ENCODE measurements at regions not wholly inside any gene's neighbourhood (a gene's known extent, or its start where the extent isn't known, plus 50 kb on each side); places are given as distances from the start of the nearest gene placed in this dataset.

DNA sequence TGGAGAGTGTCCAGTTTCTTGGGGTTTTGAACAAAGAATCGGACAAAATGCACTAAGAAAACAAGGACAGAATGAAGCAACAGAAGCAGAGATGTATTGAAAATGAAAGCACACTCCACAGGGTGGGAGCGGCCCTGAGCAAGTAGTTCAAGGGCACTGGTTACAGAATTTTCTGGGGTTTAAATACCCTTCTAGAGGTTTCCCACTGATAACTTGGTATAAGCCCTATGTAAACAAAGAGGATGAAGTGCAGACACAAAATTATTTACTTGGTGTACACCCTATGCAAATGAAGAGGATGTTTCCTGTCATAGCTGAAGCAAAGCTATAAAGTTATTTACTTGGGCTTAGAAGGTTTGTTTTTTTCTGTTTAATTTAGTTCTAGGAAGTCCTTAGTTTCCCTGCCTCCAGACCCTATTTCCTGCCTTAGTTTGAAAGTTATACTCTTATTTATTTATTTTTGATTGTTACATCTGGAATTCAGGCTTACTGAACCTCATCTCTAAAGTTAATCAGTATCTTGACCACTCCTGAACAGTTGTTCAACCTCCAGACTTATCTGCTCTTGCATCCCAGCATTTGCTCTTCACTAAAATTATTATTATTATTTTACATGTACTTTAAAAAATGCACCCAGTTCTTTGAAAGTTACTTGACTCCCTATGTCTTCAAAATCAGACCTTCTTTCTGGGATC, 193.5 kb downstream of the SPP2 start:
- no peak for DNase-seq

DNA sequence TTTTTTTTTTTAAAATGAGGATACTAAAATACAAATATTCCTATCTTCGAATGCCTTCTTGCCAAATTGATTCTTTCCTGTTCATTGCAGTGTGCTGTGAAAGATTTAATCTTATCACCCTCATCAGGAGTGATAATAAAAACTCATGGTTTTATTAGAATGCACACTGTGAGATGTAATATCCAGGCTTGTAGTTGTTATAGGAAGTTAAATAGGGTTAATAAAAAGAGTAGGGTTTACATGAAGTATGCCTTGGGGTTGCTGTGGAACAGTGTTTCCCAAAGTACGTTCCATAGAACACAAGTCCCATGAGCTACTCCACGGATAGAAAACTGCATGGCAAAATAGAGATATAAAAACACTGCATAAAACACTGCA, 191.9 kb downstream of the SPP2 start:
- no peak for DNase-seq

DNA sequence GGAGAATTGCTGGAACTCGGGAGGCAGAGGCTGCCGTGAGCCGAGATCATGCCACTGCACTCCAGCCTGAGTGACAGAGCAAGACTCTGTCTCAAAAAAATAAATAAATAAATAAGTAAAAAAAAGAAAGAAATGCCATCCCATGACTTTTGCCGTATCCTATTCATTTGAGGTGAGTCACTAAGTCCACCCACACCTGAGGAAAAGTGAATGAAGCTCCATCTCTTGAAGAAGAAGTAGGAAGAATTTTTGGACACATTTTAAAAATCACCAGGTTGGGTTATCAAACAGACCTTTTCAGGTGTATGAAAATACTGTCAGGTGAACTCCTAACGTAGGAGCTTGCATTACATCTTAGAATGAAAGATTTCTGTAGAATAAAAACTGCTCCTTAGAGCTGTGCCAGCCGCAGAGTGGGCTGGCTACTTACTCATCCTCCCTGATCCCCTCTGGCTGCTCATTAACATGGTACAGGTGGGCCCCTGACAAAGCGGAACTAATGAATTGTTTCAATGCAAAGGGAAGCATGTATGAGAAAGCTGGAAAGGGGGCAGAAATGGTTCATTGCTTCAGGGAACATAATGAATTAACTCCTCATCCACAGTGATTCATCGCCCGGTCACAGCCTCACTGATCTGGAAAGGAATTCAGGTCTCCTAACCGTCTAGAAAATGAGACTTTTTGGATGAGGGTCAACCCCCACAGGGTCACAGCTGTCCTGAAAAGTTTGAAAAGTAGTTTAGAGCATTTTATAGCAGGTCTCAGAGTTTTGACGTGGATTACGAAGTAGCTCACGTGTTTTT, 191.4 kb downstream of the SPP2 start:
- no peak for DNase-seq

DNA sequence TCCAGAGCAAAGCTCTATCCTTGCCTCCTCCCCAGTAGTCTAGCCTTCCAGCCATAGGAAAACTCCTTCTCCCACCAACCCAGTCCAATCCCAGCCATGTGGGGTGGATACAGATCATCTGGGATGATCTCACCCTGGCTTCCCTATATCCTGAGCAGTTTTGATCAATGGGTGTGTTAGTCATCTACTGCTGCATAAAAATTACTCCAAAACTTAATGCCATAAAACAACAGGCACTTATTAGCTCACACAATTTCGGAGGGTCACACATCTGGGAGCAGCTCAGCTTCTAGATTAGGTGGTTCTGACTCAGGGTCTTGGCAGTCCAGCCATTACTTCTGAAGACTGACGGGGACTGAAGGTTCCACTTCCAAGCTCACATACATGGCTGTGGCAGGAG, 190.4 kb downstream of the SPP2 start:
- no peak for DNase-seq

DNA sequence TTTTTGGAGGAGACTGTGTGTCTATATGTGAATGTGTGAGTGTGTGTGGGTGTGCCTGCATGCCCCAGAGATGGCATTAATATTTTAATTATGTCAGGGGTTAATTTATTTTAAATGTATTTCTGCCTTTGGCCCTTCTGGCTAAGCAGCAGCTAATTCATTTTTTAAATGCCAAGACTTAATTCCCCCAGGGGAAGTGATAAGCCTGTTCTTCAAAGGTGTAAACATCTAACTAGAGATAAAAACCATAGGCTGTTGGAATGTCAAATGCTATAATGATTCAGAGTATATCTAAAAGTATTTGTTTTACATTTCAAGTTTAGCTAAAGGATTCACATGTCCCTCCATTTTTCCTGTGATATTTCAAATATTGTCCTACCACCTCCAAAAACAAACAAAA, 184.7 kb downstream of the SPP2 start:
- DNase-seq = no peak

DNA sequence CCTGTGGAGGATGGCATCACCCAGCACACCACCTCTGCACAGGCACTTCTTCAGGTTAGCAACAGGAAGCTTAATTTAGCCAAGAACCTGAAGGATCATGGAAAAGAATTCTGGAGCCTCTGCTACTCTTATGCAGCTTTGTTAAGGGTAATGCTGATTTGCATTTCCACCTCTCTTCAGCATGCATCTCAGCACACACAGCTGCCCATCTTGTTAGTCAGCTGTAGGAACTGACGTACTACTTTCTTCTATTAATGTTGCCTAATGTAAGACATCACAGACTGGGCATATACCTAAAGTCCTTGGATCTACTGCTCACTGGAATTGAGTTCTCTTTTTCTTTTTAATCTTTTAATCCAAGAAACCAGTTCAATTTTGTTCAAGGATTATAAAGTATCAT, 181.0 kb downstream of the SPP2 start:
- no peak for DNase-seq

DNA sequence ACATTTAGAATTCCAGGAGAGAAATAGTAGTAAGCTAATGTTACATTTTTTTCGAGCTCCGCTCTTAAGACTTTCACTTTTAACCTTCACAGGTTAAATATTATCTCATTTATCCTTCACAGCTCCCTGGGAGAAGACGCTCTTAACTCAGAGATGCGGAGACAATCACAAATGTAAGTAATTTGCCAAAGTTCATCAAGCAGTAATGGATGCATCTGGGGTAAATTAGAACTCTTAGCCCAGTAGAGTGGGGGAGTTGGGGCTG, 168.5 kb downstream of the SPP2 start:
- DNase-seq = no peak

DNA sequence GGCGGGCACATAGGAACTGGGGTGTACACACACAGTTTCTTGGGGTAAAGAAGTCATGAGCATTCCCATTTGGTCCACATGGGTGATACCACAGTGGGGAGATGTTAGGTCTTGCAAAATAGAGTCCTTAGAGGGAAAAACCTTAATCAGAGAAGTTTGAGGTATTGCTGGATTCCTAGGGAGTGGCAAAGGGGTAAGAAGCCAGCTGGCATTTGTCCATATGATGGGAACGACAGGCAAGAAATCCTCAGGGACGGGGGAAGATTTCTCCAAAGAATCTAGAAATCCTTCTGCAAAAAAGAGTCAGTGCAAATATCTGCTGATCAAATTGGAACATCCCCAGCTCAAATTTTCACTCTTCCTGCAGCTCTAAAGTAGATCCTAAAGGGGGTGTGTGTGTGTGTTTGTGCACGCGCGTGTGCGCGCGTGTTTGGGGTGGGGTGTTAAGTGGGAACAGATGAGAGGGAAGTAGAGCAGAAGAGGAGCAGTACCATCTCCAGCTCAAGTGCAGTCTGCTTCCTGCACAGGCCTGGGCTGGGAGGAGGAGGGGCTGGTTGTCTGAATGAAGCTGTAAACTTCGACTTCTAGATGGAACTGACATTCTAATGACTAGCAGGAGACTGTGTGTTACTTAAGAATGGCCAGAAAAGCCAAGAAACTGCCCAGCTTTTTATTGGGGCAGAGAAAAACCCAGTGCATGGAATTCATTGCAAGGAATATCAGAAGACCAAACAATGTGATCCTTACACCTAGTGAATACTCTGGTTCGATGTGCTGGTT, 168.0 kb downstream of the SPP2 start:
- DNase-seq = no peak

DNA sequence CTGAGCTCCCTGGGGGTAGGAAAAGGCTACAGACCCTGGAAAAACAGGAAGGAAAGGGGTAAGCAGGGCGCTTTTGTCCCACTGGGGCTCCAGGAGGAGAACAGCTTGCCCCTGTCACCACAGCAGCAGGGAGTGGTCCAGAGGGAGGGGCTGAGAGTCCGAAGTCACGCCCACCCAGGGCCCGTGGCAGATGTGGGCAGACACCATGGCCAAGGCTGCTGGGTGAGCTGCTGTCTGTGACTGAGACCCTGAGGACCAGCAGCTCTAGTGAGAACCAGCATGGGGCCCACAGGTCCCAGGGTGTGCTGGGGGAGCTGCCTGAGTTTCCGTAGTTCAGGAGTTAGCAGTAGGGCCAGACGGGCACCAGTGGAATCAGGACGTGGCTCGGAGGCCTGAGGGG, 162.0 kb downstream of the SPP2 start:
- no peak for DNase-seq

DNA sequence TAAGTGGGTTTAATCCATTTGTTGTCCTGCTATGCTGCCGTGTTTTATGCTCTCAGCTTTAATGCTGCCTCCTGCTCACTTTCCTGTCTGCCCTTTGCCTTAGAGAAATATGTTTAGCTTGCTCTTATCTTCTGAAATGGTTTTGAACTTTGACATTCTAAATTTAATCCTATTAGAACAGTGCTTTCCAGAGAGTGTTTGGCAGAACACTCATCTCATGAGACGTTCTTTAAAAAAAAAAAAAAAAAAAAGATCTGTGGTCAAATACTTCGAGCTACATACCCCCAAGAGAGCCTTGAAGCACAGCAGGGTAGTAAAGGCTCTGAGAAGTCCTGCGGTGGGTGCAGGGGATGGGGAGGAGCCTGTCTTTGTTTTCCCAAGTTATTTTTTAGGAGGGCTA, 161.3 kb downstream of the SPP2 start:
- DNase-seq = no peak

DNA sequence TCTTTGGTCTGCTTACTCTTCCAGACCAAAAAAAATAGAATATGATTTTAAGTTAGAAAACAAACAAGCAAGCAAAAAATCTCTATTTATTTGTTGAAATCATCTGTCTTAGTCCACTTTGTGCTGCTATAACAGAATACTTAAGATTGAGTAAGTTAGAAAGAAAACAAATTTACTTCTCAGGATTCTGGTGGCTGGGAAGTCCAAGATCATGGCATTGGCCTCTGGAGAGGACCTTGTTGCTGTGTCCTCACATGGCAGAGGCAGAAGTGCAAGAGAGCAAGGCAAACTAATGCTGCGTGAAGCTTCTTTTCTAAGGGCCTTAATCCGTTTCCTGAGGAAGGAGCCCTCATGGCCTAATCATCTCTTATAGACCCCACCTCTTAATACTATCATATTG, 156.2 kb downstream of the SPP2 start:
- no peak for DNase-seq

DNA sequence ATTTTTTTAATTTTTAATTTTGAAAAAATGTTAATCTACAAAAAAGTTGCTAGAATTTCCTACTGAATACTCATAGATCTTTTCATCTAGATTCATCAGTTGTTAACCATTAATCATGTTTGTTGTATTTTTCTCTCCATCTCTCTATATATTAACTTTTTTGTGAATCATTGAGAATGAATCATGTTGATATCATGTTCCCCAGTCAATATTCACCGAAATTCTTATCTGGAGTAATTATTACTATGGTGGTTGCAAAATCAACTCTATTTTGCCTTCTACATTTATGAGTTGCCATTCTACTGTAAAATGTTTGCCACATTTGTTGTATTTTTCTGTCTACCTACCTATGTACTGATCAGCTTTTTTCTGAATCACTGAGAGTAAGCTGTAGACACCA, 154.0 kb downstream of the SPP2 start:
- no peak for DNase-seq

DNA sequence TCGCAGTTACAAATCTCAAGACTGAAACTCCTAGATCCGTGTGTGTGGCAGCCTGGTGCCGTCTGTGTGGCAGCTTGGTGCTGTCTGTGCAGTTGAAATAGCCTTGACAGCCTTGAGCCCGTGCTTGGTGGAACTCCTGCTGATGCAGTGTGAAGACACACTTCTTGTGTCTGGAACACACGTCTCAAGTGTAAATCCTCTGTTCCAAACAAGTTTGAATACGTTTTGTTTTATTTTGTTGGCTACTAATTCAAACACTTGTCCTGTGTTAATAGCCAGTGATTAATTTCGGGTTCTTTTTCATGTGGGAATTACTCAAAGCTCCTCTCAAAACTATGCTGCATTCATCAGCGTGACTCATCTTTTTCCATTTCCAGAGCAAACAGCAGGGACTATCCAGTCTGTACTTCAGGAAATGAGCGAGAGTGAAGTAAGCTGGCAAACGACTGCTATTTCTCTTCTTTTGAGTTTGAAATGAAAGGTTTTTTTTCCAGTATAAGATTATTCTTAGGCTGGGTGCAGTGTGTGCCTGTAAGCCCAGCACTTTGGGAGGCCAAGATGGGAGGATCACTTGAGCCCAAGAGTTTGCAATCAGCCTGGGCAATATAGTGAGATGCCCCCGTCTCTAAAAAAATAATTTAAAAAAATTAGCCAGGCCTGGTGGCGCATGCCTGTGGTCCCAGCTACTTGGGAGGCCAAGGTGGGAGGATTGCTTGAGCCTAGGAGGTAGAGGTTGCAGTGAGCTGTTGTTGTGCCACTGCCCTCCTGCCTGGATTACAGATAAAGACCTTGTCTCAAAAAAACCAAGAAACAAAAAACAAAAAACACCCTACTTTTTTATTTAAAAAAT, 152.9 kb downstream of the SPP2 start:
- no peak for DNase-seq

DNA sequence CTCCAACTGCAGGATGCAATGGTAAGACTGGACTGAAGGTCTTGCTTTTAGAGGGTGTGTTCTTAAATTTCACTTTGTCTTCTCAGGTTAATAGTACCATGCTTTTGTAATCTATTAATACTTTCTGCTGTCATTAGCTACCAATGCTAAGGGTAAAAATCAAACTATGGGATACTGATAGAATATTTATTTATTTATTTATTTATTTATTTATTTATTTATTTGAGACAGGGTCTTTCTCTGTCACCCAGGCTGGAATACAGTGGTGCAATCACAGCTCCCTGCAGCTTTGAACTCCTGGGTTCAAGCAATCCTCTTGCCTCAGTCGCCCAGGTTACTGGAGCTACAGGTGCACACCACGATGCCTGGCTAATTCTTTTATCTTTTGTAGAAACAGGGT, 152.1 kb downstream of the SPP2 start:
- DNase-seq = no peak

DNA sequence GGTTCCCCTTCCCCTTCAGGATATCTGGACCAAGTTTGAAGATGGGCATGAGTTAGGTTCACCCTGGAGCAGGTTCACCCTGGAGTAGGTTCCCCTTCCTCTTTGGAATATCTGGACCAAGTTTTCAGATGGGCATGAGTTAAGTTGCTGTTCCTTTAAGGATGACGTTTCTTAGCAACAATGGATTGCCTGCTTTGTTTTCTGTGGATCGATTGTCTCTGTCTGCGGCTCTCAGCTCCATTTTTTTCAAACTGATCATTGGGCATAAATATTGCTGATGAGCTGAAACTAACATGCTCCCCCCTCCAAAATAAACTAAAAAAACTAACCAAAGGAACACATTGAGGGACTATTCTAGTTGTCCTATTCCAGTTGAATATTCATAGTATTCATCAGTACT, 149.5 kb downstream of the SPP2 start:
- no peak for DNase-seq

DNA sequence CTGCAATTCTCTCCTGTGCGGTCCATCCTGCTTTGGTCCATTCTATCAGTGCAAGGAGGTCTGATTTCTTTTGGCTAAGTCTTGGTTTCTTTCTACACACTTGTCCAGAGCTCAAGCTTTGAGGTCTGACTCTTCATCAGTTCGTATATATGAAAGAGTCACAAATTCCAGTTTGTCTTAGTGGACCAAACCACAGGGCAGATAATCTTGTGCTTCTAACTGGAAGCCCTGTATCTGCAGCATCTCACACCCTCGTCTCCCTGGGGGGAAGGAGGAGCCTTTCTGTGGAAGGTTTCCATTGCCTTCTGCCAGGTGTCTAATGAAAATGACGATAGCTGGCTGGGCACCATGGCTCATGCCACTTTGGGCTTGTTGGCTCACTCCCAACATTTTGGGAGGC, 148.5 kb downstream of the SPP2 start:
- DNase-seq = no peak

DNA sequence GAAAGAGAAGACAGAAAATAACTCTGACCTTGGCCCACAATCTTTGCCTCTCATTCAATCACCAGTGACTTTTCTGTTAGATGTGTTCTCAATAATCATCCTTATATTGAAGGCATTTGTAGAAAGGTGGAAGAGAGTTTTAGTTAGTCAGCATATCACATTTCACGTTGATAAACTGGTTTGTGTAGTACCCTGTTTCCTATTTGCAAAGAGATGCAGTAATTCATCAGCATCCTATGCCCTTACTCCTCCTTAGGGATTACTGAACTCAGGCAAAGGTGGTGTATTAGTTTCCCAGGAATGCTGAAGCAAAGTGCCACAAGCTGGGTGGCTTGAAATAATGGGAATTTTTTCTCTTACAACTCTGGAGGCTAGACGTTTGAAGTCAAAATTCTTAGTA, 145.0 kb downstream of the SPP2 start:
- DNase-seq = no peak

DNA sequence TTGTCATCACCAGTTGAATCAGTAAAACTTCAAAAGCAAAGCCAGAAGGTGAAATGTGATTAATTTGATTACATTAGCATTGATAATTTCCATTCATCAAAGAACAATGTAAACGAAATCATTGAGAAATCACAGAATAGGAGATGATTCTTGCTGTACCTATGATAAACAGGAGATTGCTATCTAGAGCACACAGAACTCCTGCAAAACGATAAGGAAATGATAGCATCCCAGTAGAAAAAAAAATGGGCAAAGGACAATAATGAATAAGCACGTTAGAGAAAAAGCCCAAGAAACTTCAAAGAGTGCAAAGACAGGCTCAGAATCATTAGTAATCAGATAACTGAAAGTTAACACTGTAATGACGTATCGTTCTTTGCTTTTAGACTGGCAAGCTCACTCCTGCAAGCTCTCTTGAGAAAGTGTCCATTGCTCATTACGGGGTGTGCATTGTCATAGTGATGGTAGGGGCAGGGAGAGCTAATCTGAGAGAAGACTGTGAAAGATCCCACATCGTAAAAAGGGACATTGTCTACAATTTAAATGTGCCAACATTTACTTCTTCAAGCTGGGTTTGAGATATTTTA, 143.6 kb downstream of the SPP2 start:
- DNase-seq = no peak

DNA sequence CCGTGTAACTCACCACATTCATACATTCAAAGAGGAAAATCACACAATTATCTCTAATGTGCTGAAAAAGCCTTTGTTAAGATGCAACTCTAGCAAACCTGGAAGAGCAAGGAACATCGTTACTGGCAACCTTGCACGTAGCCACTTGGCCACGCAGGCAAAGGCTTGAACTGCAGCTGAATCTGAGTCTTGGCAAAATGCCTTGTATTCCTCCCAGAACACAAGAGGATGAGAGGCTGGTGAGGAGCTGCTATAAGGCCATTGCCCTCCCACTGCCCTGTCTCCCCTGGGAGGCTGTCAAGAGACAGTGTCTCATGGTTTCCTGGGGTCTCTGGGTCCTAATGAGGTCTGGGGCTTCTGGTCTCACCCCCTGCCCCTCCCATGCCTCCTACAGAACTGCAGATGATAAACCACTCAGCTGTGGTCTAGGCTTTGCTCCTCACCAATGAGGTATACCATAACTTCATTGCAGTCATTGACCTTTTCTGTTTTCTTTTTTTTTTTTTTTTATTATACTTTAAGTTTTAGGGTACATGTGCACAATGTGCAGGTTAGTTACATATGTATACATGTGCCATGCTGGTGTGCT, 141.4 kb downstream of the SPP2 start:
- DNase-seq = no peak

DNA sequence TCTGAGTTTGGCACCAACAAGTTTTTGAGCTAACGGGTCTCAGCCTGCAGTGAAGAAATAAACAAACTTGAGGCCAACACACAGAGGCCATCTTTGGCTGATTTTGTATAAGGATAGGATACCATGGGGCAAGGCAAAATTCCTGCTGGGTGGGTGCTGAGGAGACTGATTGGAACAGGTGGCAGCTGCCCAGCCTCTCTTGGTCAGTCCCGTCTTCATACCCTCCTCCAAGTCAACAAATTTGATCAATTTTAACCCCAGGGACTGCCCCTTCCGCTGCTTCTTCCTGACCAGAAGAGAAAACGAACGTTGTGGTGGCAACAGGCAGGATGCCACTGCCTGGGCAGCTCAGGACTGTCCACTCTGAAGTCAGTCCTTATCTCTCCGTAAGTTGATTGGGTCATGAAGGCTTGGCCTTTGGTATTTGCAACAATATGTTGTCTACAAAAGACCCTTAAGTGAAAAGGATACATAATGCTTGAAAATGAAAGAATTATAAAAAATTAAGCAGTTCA, 139.3 kb downstream of the SPP2 start:
- no peak for DNase-seq

DNA sequence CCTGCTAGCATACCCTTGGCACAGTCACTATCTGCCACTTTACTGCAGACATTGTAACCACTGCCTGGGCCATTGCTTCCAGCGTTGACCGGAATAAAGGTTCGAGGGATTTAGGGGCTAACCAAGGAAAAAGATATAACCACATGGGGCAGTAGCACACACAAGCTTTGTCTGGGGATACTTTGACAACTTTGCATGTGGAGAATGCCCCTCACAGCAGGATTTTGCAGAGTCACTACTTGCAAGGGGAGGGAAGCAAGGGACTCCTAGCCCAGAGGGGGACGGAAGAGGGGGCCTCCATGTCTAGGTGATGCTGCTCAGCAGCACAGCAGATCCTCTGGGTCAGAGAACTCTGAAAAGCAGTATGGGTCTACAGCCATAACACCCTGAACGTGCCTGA, 138.7 kb downstream of the SPP2 start:
- no peak for DNase-seq

DNA sequence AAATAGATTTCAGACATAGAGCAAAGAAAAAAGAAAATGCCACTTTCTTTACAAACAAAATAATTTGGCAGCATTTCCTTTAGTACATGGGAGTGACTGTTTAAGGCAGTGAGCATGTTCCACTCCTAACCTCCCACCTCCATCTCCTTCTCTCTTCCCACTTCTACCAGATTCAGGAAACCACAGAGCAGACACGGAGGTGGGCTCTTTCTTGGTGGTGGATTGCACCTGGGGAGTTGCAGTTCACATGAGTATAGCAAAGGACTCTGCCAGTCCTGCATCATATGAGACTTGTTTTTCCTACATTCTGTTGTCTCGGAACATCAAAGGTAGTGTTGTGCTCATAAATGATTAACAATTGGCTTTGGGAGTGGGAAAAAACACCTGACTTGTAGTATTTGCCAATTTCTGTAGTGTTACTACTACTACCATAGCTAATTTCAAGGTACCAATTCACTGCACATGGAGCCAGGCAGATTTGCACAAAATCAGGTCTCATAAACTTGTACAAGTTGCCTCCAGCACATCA, 137.2 kb downstream of the SPP2 start:
- no peak for DNase-seq

Data from KG1 (cell line).